Loucy (cell line): ENCODE measurements at regions not wholly inside any gene's neighbourhood (a gene's known extent, or its start where the extent isn't known, plus 50 kb on each side); places are given as distances from the start of the nearest gene placed in this dataset.

Experiments
- EZH2phosphoT487 ChIP-seq: fragments of 200-600 bp; IDR thresholded peaks from 2 replicates; pipeline ENCODE4 v1.6.1; 2018; ENCODE audit warnings: antibody characterized with exemption, mild to moderate bottlenecking, moderate library complexity, borderline replicate concordance
- TF ChIP-seq, protein P1 (sequence below): fragments of 200-600 bp; sonication (generic); conservative IDR thresholded peaks from 2 replicates; pipeline ENCODE4 v1.5.1; 2014; ENCODE audit warnings: mild to moderate bottlenecking, antibody characterized with exemption, low read length

DNA sequence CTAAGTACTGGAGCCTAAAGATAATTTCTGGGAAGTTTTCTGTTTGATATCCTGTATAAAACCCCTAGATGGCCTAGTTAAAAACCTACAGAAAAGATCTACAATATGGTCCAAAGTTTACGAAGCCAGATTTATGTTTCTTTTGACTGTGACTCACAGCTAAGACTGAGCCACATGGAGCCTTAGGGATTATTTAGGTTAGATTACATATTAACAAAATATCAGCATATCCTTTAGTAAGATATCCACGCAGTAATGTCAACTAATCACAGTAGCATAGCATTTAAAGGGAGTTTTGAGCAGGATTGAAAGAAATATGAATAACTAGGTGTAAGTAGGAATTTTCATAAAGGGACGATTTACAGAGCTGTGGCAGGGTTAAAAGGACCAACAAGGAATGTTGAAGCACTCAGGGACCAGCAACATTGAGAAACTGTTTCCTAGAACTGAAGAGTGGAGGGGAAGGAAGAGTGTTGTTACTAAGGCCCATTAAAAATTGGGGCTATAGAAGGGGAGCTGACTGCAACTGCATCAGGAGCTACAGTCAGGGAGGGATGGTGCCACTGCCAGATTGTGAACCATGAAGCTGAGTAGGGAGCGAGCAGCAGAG is 155.5 kb downstream of the DACT1 start:
- TF ChIP-seq, protein P1, sequence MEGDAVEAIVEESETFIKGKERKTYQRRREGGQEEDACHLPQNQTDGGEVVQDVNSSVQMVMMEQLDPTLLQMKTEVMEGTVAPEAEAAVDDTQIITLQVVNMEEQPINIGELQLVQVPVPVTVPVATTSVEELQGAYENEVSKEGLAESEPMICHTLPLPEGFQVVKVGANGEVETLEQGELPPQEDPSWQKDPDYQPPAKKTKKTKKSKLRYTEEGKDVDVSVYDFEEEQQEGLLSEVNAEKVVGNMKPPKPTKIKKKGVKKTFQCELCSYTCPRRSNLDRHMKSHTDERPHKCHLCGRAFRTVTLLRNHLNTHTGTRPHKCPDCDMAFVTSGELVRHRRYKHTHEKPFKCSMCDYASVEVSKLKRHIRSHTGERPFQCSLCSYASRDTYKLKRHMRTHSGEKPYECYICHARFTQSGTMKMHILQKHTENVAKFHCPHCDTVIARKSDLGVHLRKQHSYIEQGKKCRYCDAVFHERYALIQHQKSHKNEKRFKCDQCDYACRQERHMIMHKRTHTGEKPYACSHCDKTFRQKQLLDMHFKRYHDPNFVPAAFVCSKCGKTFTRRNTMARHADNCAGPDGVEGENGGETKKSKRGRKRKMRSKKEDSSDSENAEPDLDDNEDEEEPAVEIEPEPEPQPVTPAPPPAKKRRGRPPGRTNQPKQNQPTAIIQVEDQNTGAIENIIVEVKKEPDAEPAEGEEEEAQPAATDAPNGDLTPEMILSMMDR, result no peak
- TF ChIP-seq EZH2phosphoT487, result no peak
